ENCODE measurements at regions not wholly inside any gene's neighbourhood (a gene's known extent, or its start where the extent isn't known, plus 50 kb on each side); places are given as distances from the start of the nearest gene placed in this dataset.
"Not testable (repeated sequence)": the region's sequence is repeated elsewhere in the genome, so short reads cannot be mapped to it uniquely, and the experiment has no call there.

DNA sequence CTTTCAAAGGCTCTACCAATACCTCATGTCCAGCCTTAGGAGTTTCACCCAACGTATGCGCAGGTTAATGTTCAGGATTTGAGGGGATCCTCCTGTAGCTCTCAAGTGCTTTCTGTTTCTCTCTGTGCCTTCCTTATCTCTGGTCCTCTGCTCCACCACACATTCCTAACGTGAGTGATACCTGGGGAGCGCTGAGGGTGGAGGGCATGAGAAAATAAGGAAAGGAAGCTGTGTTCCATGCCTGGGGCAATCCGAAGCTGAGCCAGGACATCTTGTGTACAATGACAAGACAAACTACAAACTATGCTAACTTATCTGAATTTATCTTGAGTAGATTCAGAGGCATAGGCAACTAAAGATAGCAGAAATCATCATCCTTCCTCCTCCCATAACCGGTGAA lies 136.4 kb downstream of the SST start:
- DNase-seq = no peak

DNA sequence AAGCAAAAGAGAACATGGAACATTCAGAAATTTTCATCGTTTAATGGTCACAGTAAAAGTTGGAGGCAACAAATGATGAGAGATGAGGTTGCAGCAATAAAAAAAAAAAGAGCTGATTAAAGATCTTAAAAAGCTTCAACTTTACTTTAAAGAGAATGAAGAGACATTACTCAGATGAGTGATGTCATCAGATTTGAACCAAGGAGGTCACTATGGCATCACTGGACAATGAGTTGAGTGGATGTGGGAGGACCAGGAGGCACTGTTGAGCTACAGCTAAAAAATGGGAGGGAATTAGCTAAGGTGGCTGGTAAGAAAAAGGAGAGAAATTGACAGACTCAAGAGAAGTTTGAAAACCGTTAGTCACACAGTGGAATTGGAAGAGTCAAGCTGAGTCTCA lies 138.4 kb downstream of the SST start:
- no peak for DNase-seq

DNA sequence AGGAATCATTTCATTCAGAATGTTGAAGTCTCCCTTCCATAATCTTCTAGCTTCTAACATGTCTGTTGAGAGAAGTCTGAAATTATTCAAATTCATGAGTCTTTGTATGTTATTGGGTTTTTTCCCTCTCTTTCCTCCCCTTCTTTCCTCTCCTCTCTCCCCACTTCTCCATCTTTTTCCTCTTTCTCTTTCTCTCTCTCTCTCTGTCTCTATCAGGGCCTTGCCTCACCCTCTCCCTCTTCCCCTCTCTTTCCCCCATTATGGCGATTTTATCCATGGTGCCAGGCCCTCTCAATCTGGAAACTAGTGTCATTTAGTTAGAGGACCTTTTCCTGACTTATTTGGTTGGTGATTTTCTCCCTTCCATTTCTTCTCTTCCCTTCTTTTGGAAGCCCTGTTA lies 147.3 kb downstream of the SST start:
- DNase-seq = no peak

DNA sequence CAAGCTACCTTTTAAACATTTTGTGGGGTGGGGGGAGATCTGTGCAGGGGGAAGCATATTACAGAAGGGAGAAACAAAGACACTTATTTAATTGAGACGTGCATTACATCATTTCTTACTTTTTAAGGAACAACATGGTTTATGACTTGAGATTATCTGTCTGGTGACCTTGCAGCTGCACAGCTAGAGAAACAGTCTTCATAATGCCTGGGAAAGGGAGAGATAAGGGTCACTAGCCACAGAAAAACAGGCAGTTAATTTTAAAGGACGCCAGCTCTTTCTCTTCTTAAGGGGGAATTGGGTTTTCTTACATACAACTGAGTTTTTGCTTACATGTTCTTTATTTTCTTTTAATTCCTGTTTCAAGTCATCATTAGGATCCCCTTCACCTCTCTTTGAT lies 147.9 kb downstream of the SST start:
- DNase-seq = no peak

DNA sequence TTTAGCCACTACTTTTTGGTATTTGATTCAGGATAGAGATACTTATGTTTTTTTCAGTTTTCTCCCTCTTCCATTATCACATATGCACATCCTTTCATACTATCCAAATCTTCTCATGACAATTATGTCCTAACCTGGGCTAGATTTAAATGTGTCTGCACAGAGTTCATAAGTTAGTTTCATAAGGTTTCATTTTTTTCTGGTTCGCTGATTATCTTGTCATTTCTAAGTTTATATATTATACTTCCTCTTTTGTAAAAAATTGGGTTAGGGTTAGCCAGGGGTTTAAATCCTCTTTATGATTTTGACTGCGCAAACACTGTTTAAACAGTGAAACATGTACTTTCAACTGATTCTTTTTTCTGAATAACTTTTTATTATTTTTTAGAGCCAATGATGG lies 148.6 kb downstream of the SST start:
- no peak for DNase-seq

DNA sequence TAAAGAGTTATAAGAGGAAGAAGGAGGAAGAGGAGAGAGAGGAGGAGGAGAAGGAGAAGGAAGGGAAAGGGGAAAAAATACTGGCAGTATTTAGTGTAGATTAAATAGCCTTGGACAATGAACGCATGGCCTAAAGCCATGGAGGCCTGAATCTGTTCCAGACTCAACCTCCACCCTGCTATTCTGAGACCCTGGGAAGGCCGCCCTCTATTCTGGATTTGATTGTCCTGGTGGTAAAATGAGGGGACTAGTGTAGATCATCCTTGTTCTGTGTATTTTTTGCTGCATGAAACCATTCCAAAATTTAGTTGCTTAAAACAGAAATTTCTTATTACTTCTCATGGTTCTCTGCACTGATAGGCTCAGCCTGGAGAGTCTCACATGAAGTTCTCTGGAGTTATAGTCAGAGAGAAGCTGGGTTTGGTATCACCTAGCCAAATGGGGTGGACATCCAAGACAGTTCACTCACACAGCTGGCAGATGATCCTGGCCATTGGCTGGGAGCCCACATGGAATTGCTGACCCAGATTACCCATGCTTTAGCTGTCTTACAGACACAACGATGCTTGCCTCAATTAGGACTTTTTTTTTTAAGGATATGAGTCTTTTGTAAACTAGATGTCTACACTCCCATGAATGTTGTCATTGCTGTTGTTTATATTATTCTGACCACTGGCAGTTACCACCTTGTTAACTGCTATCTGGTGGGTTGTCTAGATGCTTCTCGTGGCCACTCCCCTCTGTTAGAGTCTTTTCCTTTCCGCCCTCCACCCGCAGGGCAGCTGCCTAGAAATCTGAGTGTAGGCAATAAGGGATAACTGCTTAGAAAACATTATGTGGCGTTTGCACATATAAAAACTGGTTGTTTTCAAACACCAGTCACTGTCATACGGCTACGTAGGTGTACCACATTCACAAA lies 149.9 kb downstream of the SST start:
- no peak for DNase-seq

DNA sequence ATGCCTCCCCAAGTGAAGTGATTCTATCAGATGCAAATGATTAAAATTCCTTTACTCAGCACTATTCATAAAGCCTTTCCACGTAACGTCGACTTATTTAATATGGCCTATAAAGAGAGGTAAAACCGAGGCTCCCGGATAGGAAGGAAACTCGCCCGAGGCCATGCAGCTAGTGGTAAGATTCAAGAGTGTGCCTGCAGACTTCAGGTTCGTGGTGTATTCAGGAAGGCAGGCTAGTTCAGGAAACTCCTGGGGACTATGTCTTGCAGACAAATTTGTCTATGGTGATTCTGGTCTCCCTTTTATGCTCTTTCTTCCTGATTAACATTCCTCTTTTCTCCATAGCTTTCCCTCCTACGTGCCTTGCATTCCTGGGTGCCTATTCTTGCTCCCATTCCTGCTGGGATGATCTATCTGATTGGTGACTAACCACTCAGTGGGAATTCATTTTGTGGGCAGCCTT lies 150.7 kb downstream of the SST start:
- DNase-seq = no peak

DNA sequence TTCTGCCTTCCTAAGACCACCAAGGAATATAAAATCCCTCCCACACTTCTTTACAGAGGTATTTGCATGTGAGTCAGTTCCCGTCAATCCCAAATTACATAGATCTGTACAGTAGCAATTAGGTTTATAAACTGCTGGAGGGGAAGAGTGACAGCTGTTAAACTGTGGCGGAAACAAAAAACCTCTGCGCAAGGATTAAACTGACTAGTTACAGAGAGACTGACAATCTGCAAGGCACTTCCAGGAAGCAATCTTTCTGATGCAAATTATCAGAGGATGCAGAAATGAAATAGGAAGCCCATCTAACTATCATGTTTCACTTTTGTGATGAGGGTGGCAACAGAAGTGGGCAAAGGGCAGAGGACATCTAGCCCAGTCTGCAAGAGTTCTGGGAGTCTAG lies 150.4 kb downstream of the RTP4 start:
- no peak for DNase-seq

DNA sequence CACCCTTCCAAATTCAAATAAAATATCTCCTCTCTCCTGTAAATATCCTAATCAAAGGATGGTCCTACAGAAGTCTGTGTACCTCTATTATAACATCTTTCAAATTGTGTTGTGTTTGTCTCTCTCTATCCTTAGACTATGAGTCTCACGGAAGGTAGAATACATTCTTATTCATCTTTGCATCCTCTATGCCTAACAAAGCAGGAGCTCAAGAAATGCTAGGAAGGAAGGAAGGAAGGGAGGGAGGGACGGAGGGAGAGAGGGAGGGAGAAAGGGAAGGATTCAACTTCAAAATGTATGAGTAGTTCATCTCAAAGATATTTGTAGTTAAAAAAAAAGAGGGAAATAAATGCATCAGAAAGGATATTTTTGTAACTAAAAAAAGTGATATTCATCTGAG lies 150.0 kb downstream of the RTP4 start:
- no peak for DNase-seq

DNA sequence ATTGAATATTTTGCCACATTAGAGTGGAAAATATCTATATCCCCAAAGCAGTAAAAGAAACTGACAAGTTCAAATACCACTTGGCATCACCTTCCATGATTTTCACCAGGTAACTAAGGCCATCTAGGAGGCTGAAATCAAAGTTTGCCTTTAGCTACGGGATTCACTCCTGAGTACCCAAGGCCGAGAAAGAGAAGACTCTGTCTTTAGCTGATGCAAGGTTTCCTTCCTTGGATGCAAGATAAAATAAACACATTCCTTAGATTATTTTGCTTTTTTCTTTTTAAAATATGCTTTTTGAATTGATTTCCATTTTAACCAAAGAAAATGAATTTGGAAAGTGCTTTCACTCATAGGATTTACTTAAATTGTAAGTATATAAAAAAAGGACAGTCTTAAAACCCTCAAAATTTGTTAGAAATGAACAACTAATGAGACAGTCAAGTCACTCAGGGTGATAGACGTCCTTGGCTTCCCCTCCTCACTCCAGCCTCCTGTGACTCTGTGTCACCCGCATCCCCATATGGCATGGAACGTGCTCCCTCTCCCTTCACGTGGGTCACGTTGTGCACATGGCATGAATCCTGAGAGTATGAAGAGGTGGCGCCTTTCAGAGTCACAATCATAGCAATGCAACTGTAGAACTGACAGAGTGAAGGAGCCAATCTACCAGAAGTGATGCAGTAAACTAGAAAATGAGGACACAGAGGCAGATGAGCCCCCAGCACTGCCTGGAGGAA lies 148.4 kb downstream of the RTP4 start:
- DNase-seq = no peak

DNA sequence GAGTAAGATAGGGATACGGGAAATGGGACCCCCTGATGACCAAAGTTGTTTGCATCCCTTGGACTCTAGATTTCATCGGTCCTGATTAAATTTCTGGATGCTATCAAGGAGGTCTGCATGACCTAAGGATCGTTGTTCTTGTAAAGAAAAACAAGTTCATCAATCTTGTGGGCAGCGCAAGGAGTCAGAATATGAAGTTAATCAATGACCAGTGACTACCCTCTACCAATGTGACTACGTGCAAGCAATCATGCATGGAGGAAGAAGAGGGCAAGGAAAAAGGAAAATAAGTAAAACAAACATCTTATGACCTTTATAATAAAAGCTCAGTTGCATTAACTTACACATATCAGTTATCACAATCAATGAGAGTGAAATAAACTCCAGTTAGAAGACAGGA lies 139.7 kb downstream of the RTP4 start:
- no peak for DNase-seq

DNA sequence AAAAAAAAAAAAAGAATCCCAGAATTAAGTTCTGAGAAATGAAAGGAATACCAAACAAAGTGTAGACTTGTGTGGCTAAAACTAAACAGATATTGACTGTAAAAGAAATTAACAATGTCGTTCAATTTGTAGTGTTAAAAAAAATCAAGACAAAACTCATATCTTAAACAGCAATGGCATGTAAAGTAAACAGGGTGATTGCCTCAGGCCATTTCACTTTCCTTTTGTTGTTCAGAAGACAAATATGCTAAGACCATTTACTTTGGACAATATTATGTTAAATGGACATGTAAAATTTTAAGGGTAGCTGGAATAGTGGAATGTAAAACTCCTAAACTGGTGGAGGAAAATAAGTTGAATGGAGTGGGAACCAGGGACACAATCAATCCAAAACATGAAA lies 139.1 kb downstream of the RTP4 start:
- no peak for DNase-seq

DNA sequence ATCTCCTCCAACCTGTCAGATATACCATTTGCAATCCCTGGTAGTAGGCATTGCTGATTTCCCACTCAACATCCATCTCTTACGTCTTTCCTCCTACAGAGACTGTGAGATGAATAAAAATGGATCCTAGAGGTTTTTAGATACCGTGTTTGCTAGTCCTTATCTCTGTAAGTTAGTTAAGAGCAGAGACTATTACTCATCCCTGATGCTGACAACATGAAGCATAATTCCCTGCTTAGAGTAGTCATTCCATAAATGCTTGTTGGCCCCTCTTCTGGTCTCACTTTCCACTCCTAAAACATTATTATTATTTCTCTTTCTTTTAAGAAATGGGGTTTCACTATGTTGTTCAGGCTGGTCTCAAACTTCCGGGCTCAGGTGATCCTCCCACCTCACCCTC lies 136.2 kb downstream of the RTP4 start:
- no peak for DNase-seq

DNA sequence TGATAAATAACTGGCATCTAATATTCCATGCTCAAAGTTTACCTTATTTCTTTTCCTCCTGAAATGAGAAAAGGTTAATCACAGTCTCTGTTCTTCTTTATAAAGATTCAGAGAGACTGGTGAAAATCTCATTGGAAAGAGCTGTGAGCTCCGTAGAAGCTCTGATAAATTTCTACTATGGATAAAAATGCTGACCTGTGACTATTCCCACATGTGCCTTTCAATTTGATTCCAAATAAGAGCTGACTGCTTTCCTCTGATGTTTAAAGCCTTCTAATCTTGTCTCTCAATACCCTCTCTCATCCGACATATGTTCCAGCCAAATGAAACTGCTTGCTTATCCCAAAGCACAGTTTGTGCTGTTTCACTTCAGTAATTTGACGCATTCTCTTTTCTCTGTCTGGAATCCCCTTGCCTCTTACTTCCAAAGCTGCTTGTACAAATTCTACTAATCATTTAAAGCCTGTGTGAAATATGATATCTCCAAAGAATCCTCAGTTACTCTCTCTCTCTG lies 130.1 kb downstream of the RTP4 start:
- no peak for DNase-seq

DNA sequence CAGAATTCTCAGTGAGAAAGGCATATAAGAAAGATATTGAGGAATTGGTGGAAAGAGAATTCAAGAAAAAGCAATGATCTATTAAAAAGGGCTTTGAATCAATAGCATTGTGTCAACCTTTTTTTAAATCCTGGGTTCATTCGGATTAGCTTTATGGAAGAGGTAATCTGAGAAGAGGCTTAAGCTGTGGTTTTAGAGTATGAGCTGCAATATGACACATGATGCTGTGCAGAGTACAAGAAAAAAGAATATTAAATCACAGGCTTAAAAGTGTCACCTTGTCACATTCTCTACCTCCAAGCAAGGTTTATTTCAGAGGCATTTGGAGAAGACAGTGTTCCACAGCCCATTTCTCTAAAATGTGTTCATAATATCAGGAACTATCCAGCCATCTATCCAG lies 128.9 kb downstream of the RTP4 start:
- no peak for DNase-seq

DNA sequence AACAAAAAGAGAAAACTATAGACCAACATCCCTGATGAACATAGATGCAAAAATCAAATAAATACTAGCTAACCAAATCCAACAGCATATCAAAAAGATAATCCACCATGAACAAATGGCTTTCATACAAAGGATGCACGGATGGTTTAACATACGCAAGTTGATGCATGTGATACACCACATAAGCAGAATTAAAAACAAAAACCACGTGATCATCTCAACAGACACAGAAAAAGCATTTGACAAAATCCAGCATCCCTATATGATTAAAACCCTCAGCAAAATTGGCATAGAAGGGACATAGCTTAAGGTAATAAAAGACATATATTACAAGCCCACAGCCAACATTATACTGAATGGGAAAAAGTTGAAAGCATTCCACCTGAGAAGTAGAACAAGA lies 125.9 kb downstream of the RTP4 start:
- not testable (repeated sequence) for DNase-seq

DNA sequence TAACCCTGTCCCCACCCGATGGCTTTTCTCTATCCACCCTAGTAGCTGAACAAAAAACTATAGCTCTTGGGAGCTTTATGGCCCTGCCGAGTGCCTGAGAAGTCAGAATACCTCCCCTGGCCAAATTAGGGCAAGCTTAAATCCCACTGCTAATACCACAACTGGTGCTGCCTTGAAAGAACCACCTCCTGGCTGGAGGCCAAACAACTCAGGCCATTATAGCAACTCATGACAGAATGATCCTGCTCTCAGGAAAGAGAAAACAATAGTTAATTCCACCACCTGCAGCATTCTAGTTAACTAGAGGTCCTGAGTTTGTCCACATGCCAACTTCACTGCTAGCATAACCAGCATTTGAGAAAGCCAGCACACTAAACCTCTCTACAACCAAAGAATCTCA lies 123.2 kb downstream of the RTP4 start:
- DNase-seq = no peak

DNA sequence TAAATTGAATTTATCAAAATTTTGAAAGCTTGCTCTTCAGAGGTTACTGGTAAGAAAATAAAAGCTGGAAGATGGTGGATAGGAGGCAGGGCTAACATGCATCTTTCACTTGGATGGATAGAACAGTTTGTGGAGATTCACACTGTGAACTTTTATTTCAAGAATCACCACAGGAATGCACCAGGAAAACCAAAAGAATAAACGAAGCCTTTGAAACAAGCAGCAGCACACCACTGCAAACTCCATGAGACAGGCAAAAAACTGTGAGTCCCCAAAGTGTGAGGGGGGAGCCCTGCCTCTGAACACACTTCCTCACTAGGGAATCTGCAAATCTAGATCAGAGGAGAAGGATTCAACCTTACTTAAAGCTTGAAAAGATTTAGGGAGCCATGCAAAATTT lies 122.2 kb downstream of the RTP4 start:
- no peak for DNase-seq

DNA sequence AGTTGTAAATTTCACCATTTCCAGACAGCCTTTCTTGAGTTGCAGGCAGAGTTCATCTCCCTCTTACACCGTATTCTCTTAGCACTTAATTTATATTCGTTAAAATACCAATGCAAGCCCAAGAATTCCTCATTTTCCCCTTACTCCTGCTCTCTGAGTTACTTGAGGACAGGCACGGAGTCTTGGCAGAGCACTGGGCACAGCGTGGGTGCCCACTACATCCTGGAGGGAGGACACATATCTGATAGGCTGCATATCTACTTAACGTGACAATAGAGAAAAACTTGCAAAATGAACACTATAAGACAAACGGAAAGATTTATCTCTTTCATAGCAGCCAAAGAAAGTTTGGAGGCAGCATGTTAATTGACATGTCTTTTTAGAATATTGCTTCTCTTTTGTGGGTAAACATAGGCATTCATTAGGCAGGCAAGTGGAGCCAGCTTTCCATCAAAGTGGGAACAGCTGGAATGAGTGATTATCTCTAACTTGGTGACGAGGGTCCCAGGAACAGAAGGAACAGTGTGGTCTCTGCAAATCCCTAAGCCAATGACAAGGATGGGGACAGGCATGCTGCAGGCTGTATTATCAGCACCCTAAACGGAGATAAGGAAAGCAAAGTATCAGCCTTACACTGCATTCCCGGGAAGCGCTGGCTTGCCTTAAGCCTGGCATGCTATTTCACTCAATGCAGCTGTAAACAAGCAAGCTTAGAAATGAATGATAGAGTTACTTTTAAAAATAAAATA lies 116.5 kb downstream of the RTP4 start:
- no peak for DNase-seq

DNA sequence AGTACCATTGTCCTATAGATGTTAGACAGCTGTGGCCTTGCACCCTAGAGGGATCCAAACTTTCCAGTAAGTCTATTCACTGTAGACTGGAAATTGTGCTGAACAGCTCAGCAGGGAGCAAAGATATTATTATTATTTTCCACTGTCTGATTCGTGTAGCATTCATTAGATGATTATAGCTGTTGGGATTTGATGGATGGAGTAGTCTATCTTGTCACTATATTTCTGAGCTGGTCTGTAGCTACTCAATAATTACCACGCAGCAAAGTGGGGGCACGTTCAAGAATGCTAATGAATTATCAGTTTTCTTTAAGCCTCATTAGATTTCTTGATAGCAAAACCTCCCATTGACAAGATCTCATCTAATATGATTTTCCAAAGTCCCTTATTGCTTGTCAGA lies 113.2 kb downstream of the RTP4 start:
- DNase-seq = no peak

DNA sequence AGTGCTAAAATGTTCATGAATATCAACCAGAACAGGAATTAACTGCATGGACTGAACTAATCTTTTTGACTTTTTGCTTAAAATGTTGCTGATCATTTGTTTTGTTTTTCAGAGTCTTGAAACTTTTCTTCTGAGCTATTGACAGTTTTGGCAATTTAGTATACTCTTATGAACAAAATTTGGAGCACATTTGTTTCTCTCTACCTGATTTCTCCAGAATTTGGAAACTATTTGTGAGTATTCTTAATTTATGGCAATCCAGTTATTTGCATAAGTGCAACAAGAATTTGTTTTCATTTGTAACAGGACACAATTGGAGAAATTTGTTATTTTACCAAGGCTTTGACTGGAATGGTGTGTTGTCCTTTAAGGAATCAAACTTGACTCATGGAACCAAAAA lies 107.4 kb downstream of the RTP4 start:
- DNase-seq = not testable (repeated sequence)

DNA sequence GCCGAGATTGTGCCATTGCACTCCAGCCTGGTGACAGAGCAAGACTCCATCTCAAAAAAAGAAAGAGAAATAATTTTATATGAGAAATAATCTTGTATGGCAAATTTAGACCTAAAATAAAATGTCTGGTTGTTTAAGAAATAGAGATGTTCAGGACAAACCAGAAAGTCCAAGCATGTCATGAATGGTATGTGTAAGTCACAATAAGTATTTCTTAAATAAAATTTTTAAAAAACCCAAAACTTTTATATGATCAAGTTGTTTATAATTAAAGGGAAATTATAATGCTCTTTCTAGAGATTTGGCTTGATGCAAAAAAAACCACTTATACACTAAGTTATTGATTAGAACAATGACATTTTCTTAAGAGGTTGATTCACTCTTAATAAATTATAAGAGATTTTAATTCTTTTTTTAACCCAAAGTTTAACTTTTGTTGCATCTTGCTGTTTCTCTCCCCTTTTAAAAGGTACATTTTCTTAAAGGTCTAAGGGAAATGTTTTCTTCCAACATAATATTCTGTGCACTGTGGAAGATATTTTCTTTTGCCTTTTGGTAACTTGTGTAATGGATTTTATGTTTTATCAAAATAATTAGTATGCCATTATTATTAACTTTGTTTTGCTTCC lies 105.7 kb downstream of the RTP4 start:
- DNase-seq = no peak

DNA sequence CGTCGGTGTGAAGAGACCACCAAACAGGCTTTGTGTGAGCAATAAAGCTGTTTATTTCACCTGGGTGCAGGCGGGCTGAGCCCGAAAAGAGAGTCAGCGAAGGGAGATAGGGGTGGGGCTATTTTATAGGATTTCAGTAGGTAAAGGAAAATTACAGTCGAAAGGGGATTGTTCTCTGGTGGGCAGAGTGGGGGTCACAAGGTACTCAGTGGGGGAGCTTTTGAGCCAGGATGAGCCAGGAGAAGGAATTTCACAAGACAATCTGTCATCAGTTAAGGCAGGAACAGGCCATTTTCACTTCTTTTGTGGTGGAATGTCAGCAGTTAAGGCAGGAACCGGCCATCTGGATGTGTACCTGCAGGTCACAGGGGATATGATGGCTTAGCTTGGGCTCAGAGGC lies 98.1 kb downstream of the RTP4 start:
- not testable (repeated sequence) for DNase-seq
